Testis (tissue), 2 donors: ENCODE measurements at regions not wholly inside any gene's neighbourhood (a gene's known extent, or its start where the extent isn't known, plus 50 kb on each side); places are given as distances from the start of the nearest gene placed in this dataset.

ENCODE experiments used
- DNase-seq: peaks from one replicate; pipeline ENCODE4 v3.0.0-alpha.2; 2019
- H3K27ac ChIP-seq, 2 donors: fragments of 200-600 bp; sonication (generic); one replicate each; pipeline ENCODE4 v1.5.1; 2019
- H3K27me3 ChIP-seq: fragments of 200-600 bp; sonication (generic); one replicate; pipeline ENCODE4 v1.5.1; 2019
- H3K36me3 ChIP-seq: fragments of 200-600 bp; sonication (generic); one replicate; pipeline ENCODE4 v1.5.1; 2017; ENCODE audit warnings: low read depth; ENCODE audit errors: missing control alignments
- H3K4me1 ChIP-seq: fragments of 200-600 bp; sonication (generic); one replicate; pipeline ENCODE4 v1.5.1; 2019
- H3K4me3 ChIP-seq, 2 donors: fragments of 200-600 bp; sonication (generic); one replicate each; pipeline ENCODE4 v1.5.1; 2017 to 2019
- H3K9me3 ChIP-seq: fragments of 200-600 bp; sonication (generic); one replicate; pipeline ENCODE4 v1.5.1; 2017
- CTCF ChIP-seq, 3 experiments: fragments of 450-650 bp in 2 of 3; fragments of 200-600 bp in 1 of 3; sonication (generic) in 1 of 3; IDR thresholded peaks; one replicate each; pipeline ENCODE4 v1.5.1; 2016 to 2019; ENCODE audit warnings: antibody characterized with exemption in 3 of 3, mild to moderate bottlenecking in 2 of 3, moderate library complexity in 1 of 3
- POLR2A ChIP-seq: fragments of 450-650 bp; IDR thresholded peaks from one replicate; pipeline ENCODE4 v1.6.1; 2017; ENCODE audit warnings: antibody characterized with exemption, mild to moderate bottlenecking, moderate library complexity
- WGBS, 2 donors: methylation state at CpG; one replicate each; pipeline ENCODE4 v1.1.5; 2018; 5-methylcytosine and 5-hydroxymethylcytosine counted together
- intact Hi-C: fragments of 100-400 bp; cut with DNase I; formaldehyde crosslinking; loops from one replicate; pipeline ENCODE4 v1.15.1; 2023; ENCODE audit warnings: low total_unique reads

- no peak for DNase-seq
- TF ChIP-seq CTCF (IDR thresholded peaks at IDR 0.05) = no peak
- no peak for TF ChIP-seq POLR2A
- WGBS, 2 donors = 88 to 96% methylated on average over 4 of the region's 4 CpGs
- Histone ChIP-seq H3K27ac (no peak overlapping the region), H3K4me1 (no peaks in the 10 kb centered on the region), H3K4me3 (no peak overlapping the region), H3K36me3 (no peaks in the 10 kb centered on the region), H3K27me3 (no peaks in the 10 kb centered on the region), H3K9me3 (no peaks in the 10 kb centered on the region)
- intact Hi-C loops = no loop called here
Observed at GRCh38 chr1:34278211-34278610, 101.5 kb downstream of the C1orf94 start.

GRCh38 chr1:34279971-34280370 lies 103.3 kb downstream of the C1orf94 start:
- H3K36me3 ChIP-seq = no peaks in the 10 kb centered on the region
- no peaks in the 10 kb centered on the region for H3K27me3 ChIP-seq
- intact Hi-C loops = no loop called here
- H3K4me1 ChIP-seq = no peaks in the 10 kb centered on the region
- H3K4me3 ChIP-seq = no peak overlapping the region
- no peaks in the 10 kb centered on the region for H3K9me3 ChIP-seq
- H3K27ac ChIP-seq = no peak overlapping the region
- TF ChIP-seq POLR2A (no peak), CTCF (IDR thresholded peaks at IDR 0.05) (no peak)
- no peak for DNase-seq
- WGBS, 2 donors = 90 to 94% methylated on average over 1 of the region's 1 CpG

GRCh38 chr1:34280509-34280908 lies 103.8 kb downstream of the C1orf94 start:
- Histone ChIP-seq H3K4me1 (no peaks in the 10 kb centered on the region), H3K27ac (no peak overlapping the region), H3K27me3 (no peaks in the 10 kb centered on the region), H3K4me3 (no peak overlapping the region), H3K9me3 (no peaks in the 10 kb centered on the region), H3K36me3 (no peaks in the 10 kb centered on the region)
- no peak for TF ChIP-seq CTCF (IDR thresholded peaks at IDR 0.05)
- no peak for TF ChIP-seq POLR2A
- WGBS, 2 donors = 89 to 92% methylated on average over 4 of the region's 4 CpGs
- intact Hi-C loops = no loop called here
- no peak for DNase-seq

- intact Hi-C loops = no loop called here
- no peaks in the 10 kb centered on the region for H3K36me3 ChIP-seq
- no peak overlapping the region for H3K4me3 ChIP-seq
- 50 to 85% methylated on average over 2 to 3 of the region's 3 CpGs for WGBS, 2 donors
- no peaks in the 10 kb centered on the region for H3K9me3 ChIP-seq
- DNase-seq = no peak
- H3K4me1 ChIP-seq = no peaks in the 10 kb centered on the region
- no peak overlapping the region for H3K27ac ChIP-seq
- no peaks in the 10 kb centered on the region for H3K27me3 ChIP-seq
- TF ChIP-seq CTCF (IDR thresholded peaks at IDR 0.05) (no peak), POLR2A (no peak)
Observed at GRCh38 chr1:34283142-34283541, 106.4 kb downstream of the C1orf94 start.

GRCh38 chr1:34286511-34286910 lies 109.8 kb downstream of the C1orf94 start:
- WGBS, 2 donors = 64 to 85% methylated on average over 6 of the region's 6 CpGs
- Histone ChIP-seq H3K27ac (no peak overlapping the region), H3K4me1 (no peaks in the 10 kb centered on the region), H3K9me3 (no peaks in the 10 kb centered on the region), H3K27me3 (no peaks in the 10 kb centered on the region), H3K4me3 (no peak overlapping the region), H3K36me3 (no peaks in the 10 kb centered on the region)
- TF ChIP-seq POLR2A (no peak), CTCF (IDR thresholded peaks at IDR 0.05) (no peak)
- DNase-seq = no peak
- intact Hi-C loops = no loop called here
